ENCODE measurements at regions not wholly inside any gene's neighbourhood (a gene's known extent, or its start where the extent isn't known, plus 50 kb on each side); places are given as distances from the start of the nearest gene placed in this dataset.

DNA sequence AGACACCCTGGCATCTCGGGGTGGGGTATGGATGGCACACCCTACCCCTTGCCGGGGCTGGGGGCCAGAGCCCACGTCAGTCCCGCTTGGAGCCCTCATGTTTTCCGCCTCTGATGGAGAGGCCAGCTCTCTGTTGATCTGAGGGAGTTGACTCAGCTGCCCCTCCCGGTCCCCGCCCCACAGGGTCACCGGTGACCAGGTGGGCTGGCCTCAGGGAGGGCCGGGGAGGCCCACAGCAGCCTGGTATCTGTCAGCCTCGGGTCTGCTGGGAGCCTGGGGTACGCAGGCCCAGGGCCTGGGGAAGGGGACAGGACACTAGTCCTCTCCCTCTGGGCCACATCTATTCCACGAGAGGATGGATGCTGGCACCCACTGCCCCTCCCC, 109.5 kb upstream of the CIBAR2 start:
- DNase-seq = no peak
- ATAC-seq (ENCODE audit: insufficient read depth, low FRiP score) = no peak
- 84 to 94% methylated on average over 11 to 12 of the region's 12 CpGs for WGBS, 2 donors
- H3K36me3 ChIP-seq (ENCODE audit: control insufficient read depth in 4 of 4, insufficient read depth in 4 of 4, low read length in 4 of 4) = peaks cover 0 to 6% (median 0%) of the 10 kb centered on the region in 4 donors
- H3K9ac ChIP-seq (ENCODE audit: insufficient read depth in 1 of 2, low read length in 2 of 2) = no peak overlapping the region
- peaks cover 3 to 59% (median 26%) of the 10 kb centered on the region in 5 donors for H3K4me1 ChIP-seq (ENCODE audit: control insufficient read depth in 5 of 5, insufficient read depth in 5 of 5, low read length in 5 of 5)
- no peaks in the 10 kb centered on the region for H3K27me3 ChIP-seq (ENCODE audit: control insufficient read depth in 3 of 3, insufficient read depth in 3 of 3, low read length in 2 of 3)
- H3K27ac ChIP-seq (ENCODE audit: low read depth in 1 of 2, low read length in 1 of 2) = no peak overlapping the region
- no peaks in the 10 kb centered on the region for H3K9me3 ChIP-seq (ENCODE audit: control insufficient read depth in 4 of 4, insufficient read depth in 3 of 4, low read length in 3 of 4)
- no peak overlapping the region for H3K4me3 ChIP-seq
- TF ChIP-seq, protein P1, sequence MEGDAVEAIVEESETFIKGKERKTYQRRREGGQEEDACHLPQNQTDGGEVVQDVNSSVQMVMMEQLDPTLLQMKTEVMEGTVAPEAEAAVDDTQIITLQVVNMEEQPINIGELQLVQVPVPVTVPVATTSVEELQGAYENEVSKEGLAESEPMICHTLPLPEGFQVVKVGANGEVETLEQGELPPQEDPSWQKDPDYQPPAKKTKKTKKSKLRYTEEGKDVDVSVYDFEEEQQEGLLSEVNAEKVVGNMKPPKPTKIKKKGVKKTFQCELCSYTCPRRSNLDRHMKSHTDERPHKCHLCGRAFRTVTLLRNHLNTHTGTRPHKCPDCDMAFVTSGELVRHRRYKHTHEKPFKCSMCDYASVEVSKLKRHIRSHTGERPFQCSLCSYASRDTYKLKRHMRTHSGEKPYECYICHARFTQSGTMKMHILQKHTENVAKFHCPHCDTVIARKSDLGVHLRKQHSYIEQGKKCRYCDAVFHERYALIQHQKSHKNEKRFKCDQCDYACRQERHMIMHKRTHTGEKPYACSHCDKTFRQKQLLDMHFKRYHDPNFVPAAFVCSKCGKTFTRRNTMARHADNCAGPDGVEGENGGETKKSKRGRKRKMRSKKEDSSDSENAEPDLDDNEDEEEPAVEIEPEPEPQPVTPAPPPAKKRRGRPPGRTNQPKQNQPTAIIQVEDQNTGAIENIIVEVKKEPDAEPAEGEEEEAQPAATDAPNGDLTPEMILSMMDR (IDR thresholded peaks at IDR 0.05; ENCODE audit: control extremely low read depth, extremely low read depth) = no peak

DNA sequence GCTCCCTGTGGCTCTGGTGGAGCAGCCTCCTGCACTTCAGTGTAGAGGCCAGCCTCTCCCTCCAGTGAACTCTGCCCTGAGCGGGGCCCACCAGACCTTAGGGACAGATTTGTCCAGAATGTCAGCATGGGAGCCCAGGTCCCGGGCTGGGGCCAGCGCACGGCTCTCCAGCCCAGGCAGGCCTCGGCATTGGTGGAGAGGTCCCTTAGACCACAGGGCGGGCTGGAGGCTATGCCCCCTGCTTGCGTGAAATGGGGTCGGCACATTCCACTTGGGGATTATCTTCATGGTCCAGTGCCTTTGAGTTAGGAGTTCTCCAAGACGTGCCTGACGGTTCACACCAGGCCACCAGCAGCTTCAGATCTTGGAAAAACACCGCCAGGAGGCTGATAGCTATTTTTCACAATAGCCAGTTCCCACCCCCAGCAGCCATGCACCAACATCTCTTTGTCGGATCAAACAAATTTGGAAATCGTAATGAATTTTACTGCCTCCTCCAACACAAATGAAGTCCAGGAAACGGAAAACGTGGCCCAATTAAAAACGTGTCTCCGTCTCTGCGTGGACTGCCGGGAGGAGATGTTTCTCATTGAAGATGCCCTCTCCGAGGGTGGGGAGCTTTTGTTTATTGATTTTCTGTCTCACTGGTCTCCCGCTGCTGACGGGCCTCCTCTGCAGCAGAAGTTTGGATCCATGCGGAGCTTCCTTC, 110.0 kb upstream of the CIBAR2 start:
- peak in 1 of 3 donors; percentile 45 for DNase-seq
- ATAC-seq (ENCODE audit: insufficient read depth, low FRiP score) = no peak
- H3K4me3 ChIP-seq = no peak overlapping the region
- no peak overlapping the region for H3K9ac ChIP-seq (ENCODE audit: insufficient read depth in 1 of 2, low read length in 2 of 2)
- H3K27ac ChIP-seq (ENCODE audit: low read depth in 1 of 2, low read length in 1 of 2) = no peak overlapping the region
- TF ChIP-seq, protein P1 (IDR thresholded peaks at IDR 0.05; ENCODE audit: control extremely low read depth, extremely low read depth) = no peak
- no peaks in the 10 kb centered on the region for H3K9me3 ChIP-seq (ENCODE audit: control insufficient read depth in 4 of 4, insufficient read depth in 3 of 4, low read length in 3 of 4)
- WGBS, 2 donors = 91 to 92% methylated on average over 23 of the region's 23 CpGs
- H3K36me3 ChIP-seq (ENCODE audit: control insufficient read depth in 4 of 4, insufficient read depth in 4 of 4, low read length in 4 of 4) = peaks cover 0 to 4% (median 0%) of the 10 kb centered on the region in 4 donors
- H3K4me1 ChIP-seq (ENCODE audit: control insufficient read depth in 5 of 5, insufficient read depth in 5 of 5, low read length in 5 of 5) = peaks cover 3 to 63% (median 26%) of the 10 kb centered on the region in 5 donors
- H3K27me3 ChIP-seq (ENCODE audit: control insufficient read depth in 3 of 3, insufficient read depth in 3 of 3, low read length in 2 of 3) = no peaks in the 10 kb centered on the region

DNA sequence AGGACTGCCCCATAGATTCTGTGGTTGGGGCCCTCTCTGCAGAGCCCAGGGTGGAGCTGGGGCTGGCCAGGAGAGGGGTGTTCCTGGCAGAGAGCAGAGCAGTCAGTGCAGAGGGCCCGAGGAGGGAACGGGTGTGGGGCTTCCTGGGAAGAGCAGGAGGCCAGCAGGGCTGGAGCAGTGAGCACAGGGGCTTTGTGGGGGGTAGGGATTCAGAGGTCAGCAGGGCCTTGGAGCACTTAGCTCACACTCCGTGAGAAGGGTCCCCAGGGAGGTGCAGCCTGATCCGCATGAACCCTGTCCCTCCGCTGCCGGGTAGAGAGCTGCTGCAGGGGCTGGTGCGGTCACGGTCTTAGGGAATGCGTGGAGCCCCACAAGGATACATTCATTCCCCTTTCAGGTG, 113.0 kb upstream of the CIBAR2 start:
- Histone ChIP-seq H3K27me3 (ENCODE audit: control insufficient read depth in 3 of 3, insufficient read depth in 3 of 3, low read length in 2 of 3) (no peaks in the 10 kb centered on the region), H3K4me1 (ENCODE audit: control insufficient read depth in 5 of 5, insufficient read depth in 5 of 5, low read length in 5 of 5) (peaks cover 0 to 68% (median 21%) of the 10 kb centered on the region in 5 donors), H3K27ac (ENCODE audit: low read depth in 1 of 2, low read length in 1 of 2) (no peak overlapping the region), H3K36me3 (ENCODE audit: control insufficient read depth in 4 of 4, insufficient read depth in 4 of 4, low read length in 4 of 4) (peaks cover 0 to 3% (median 0%) of the 10 kb centered on the region in 4 donors), H3K4me3 (no peak overlapping the region), H3K9me3 (ENCODE audit: control insufficient read depth in 4 of 4, insufficient read depth in 3 of 4, low read length in 3 of 4) (no peaks in the 10 kb centered on the region), H3K9ac (ENCODE audit: insufficient read depth in 1 of 2, low read length in 2 of 2) (no peak overlapping the region)
- DNase-seq (no peak), ATAC-seq (ENCODE audit: insufficient read depth, low FRiP score) (no peak)
- TF ChIP-seq, protein P1 (IDR thresholded peaks at IDR 0.05; ENCODE audit: control extremely low read depth, extremely low read depth) = no peak
- WGBS, 2 donors = 84 to 90% methylated on average over 9 of the region's 9 CpGs
